IMR-90 (cell line): ENCODE measurements at regions not wholly inside any gene's neighbourhood (a gene's known extent, or its start where the extent isn't known, plus 50 kb on each side); places are given as distances from the start of the nearest gene placed in this dataset.

Experiments used
- ATAC-seq: fragments of 200-7000 bp; cut with Tn5 transposase; 2 replicates; pipeline ENCODE4 v1.9.1; 2020; ENCODE audit warnings: low read depth, mild to moderate bottlenecking, moderate library complexity
- BruUV-seq: library from RNA; stranded (reverse); fragments of 400-500 nt; replicated peaks from 2 replicates; lab custom pipeline; 2021; lab: Mats Ljungman, UMichigan
- CTCF ChIA-PET: fragments of 300-600 bp; formaldehyde crosslinking; extraction: SDS; loops from one replicate; lab custom pipeline; 2021; ENCODE audit warnings: antibody characterized with exemption; lab: Yijun Ruan, JAX
- POLR2A ChIA-PET: fragments of 300-600 bp; sonication (Branson Sonifier 250); formaldehyde crosslinking; loops from one replicate; lab custom pipeline; 2022; ENCODE audit warnings: antibody characterized with exemption; ENCODE audit not compliant: unreplicated experiment; lab: Charles Lee
- DNase-seq: peaks from one replicate; pipeline ENCODE4 v3.0.0; 2013
- H2AFZ ChIP-seq: replicated peaks from 2 replicates; pipeline ENCODE3; 2013; ENCODE audit warnings: low read length, mild to moderate bottlenecking; ENCODE audit not compliant: poor library complexity
- H2AK5ac ChIP-seq: 2 replicates; pipeline ENCODE4 v1.6.1; 2013; ENCODE audit warnings: low read depth, low read length, inconsistent platforms
- H2AK9ac ChIP-seq: replicated peaks from 2 replicates; pipeline ENCODE3; 2013; ENCODE audit warnings: mild to moderate bottlenecking, low read depth, low read length, moderate library complexity; ENCODE audit not compliant: poor library complexity
- H2BK120ac ChIP-seq: 2 replicates; pipeline ENCODE4 v1.6.1; 2013; ENCODE audit warnings: low read depth, low read length, inconsistent platforms
- H2BK15ac ChIP-seq: 3 replicates; pipeline ENCODE4 v1.6.1; 2013; ENCODE audit warnings: low read depth, low read length, inconsistent platforms
- H2BK20ac ChIP-seq: 2 replicates; pipeline ENCODE4 v1.6.1; 2013; ENCODE audit warnings: low read depth, mild to moderate bottlenecking, inconsistent platforms, low read length, moderate library complexity
- H2BK5ac ChIP-seq: 2 replicates; pipeline ENCODE4 v1.6.1; 2013; ENCODE audit warnings: mild to moderate bottlenecking, low read depth, low read length, inconsistent platforms; ENCODE audit not compliant: poor library complexity, severe bottlenecking
- H3K14ac ChIP-seq: replicated peaks from 2 replicates; pipeline ENCODE4 v1.6.1; 2013; ENCODE audit warnings: low read depth, low read length, inconsistent platforms
- H3K18ac ChIP-seq: 2 replicates; pipeline ENCODE4 v1.6.1; 2013; ENCODE audit warnings: low read depth, low read length, control low read depth
- H3K23ac ChIP-seq: 2 replicates; pipeline ENCODE4 v1.6.1; 2013; ENCODE audit warnings: low read depth, low read length, inconsistent platforms
- H3K27ac ChIP-seq: 2 replicates; pipeline ENCODE4 v1.5.1; 2013; ENCODE audit warnings: mild to moderate bottlenecking, control low read depth, low read length; ENCODE audit not compliant: insufficient read depth
- H3K27me3 ChIP-seq: 2 replicates; pipeline ENCODE4 v1.6.1; 2013; ENCODE audit warnings: low read length; ENCODE audit not compliant: control insufficient read depth, insufficient read depth
- H3K36me3 ChIP-seq: 2 replicates; pipeline ENCODE4 v1.6.1; 2013; ENCODE audit warnings: low read length, mixed read lengths; ENCODE audit not compliant: control insufficient read depth, insufficient read depth
- H3K4ac ChIP-seq: 2 replicates; pipeline ENCODE4 v1.6.1; 2013; ENCODE audit warnings: low read depth, low read length, inconsistent platforms
- H3K4me1 ChIP-seq: 2 replicates; pipeline ENCODE4 v1.6.1; 2013; ENCODE audit warnings: low read length, mixed read lengths; ENCODE audit not compliant: control insufficient read depth, insufficient read depth
- H3K4me2 ChIP-seq: 2 replicates; pipeline ENCODE4 v1.6.1; 2013; ENCODE audit warnings: low read depth, mild to moderate bottlenecking, control low read depth, low read length, moderate library complexity
- H3K4me3 ChIP-seq: 2 replicates; pipeline ENCODE4 v1.5.1; 2013; ENCODE audit warnings: low read depth, mild to moderate bottlenecking, control low read depth, low read length, moderate library complexity; ENCODE audit not compliant: insufficient read depth
- H3K56ac ChIP-seq: 2 replicates; pipeline ENCODE4 v1.6.1; 2013; ENCODE audit warnings: low read length, inconsistent platforms; ENCODE audit not compliant: insufficient read depth; ENCODE audit errors: extremely low read depth
- H3K79me1 ChIP-seq, 2 experiments: 2 replicates each; pipeline ENCODE4 v1.6.1; 2013; ENCODE audit warnings: low read length in 2 of 2, inconsistent platforms in 1 of 2, low read depth in 1 of 2
- H3K9ac ChIP-seq: 2 replicates; pipeline ENCODE4 v1.6.1; 2013; ENCODE audit warnings: low read depth, low read length, control low read depth
- H3K9me1 ChIP-seq: 2 replicates; pipeline ENCODE4 v1.6.1; 2013; ENCODE audit warnings: low read length, inconsistent platforms; ENCODE audit not compliant: insufficient read depth
- H3K9me3 ChIP-seq: 2 replicates; pipeline ENCODE4 v1.6.1; 2013; ENCODE audit warnings: low read length; ENCODE audit not compliant: control insufficient read depth, insufficient read depth
- H4K20me1 ChIP-seq: 2 replicates; pipeline ENCODE4 v1.6.1; 2013; ENCODE audit warnings: low read length, inconsistent platforms; ENCODE audit not compliant: insufficient read depth
- H4K5ac ChIP-seq: 2 replicates; pipeline ENCODE4 v1.6.1; 2013; ENCODE audit warnings: mild to moderate bottlenecking, low read depth, low read length, control low read depth
- H4K8ac ChIP-seq, 2 experiments: 2 replicates each; pipeline ENCODE4 v1.6.1; 2013; ENCODE audit warnings: low read depth in 2 of 2, low read length in 2 of 2, control low read depth in 1 of 2, inconsistent platforms in 1 of 2
- H4K91ac ChIP-seq: 2 replicates; pipeline ENCODE4 v1.6.1; 2013; ENCODE audit warnings: low read depth, low read length, inconsistent platforms; ENCODE audit not compliant: insufficient read depth
- CEBPB ChIP-seq: IDR thresholded peaks from 2 replicates; pipeline ENCODE4 v1.6.1; 2012; ENCODE audit warnings: low read depth, low read length, improper control_type of control experiment
- CHD1 ChIP-seq: IDR thresholded peaks from 2 replicates; pipeline ENCODE4 v1.6.1; 2012; ENCODE audit warnings: low read depth, low read length, improper control_type of control experiment
- MAFK ChIP-seq: IDR thresholded peaks from 2 replicates; pipeline ENCODE4 v1.6.1; 2012; ENCODE audit warnings: low read depth, low read length, improper control_type of control experiment
- MXI1 ChIP-seq: IDR thresholded peaks from 2 replicates; pipeline ENCODE4 v1.6.1; 2012; ENCODE audit warnings: low read depth, mild to moderate bottlenecking, low read length, moderate library complexity, borderline replicate concordance
- RAD21 ChIP-seq: IDR thresholded peaks from 2 replicates; pipeline ENCODE4 v1.6.1; 2012; ENCODE audit warnings: low read length, improper control_type of control experiment
- RCOR1 ChIP-seq: IDR thresholded peaks from 2 replicates; pipeline ENCODE4 v1.6.1; 2012; ENCODE audit warnings: mild to moderate bottlenecking, low read length, improper control_type of control experiment; ENCODE audit not compliant: insufficient replicate concordance
- RFX5 ChIP-seq: IDR thresholded peaks from 2 replicates; pipeline ENCODE4 v1.8.0; 2012; ENCODE audit warnings: low read depth, mild to moderate bottlenecking, low read length, moderate library complexity
- WGBS, 2 experiments: methylation state at CpG; one replicate each; pipeline versions ENCODE4 v1.1.5 to v1.1.7; 2013; ENCODE audit warnings: missing lambda C conversion rate in 2 of 2; ENCODE audit not compliant: insufficient read length in 1 of 2; ENCODE audit errors: extremely low coverage in 2 of 2; 5-methylcytosine and 5-hydroxymethylcytosine counted together
- dilution Hi-C: fragments of 300-500 bp; cut with HindIII; formaldehyde crosslinking; loops from one replicate; pipeline ENCODE4 v1.14.3; 2018; ENCODE audit warnings: low sequenced_read_pairs; ENCODE audit not compliant: unreplicated experiment
- in situ Hi-C: fragments of 300-500 bp; cut with MboI; formaldehyde crosslinking; loops from 3 replicates; pipeline ENCODE4 v1.14.3; 2019; ENCODE audit warnings: low sequenced_read_pairs, inconsistent platforms, mixed read lengths
- intact Hi-C: fragments of 100-400 bp; cut with micrococcal nuclease; formaldehyde crosslinking; loops from 2 replicates; pipeline ENCODE4 v1.10.0; 2022

GRCh38 chr15:39134282-39134681 lies 446.6 kb upstream of the THBS1 start:
- Histone ChIP-seq H2BK120ac (peak overlapping the region; percentile 64), H3K23ac (0 out of 2 replicates have a peak overlapping the region, but pooled peaks have one; percentile 34), H3K4me2 (no peak overlapping the region), H2AK9ac (no peak overlapping the region), H3K9me1 (peaks cover 31% of the 10 kb centered on the region), H3K4me3 (no peak overlapping the region), H4K91ac (peak overlapping the region; percentile 64; the same call in 1 of the 2 replicates), H3K56ac (no peak overlapping the region), H3K14ac (peak overlapping the region; percentile 66), H2AFZ (no peak overlapping the region), H2AK5ac (peak overlapping the region; percentile 80), H3K27me3 (no peaks in the 10 kb centered on the region), H3K18ac (peak overlapping the region; percentile 87; the same call in 1 of the 2 replicates), H3K9ac (no peak overlapping the region), H3K4ac (peak overlapping the region; percentile 77), H3K4me1 (peaks cover 36% of the 10 kb centered on the region), H4K8ac (peak overlapping the region; percentile 24 to 70; a peak in 3 of 4 replicates), H4K20me1 (no peaks in the 10 kb centered on the region), H3K27ac (no peak overlapping the region), H3K79me1 (peaks cover 0 to 31% of the 10 kb centered on the region in 2 experiments; a peak in 3 of 4 replicates), H3K9me3 (no peaks in the 10 kb centered on the region), H2BK5ac (no peak overlapping the region), H3K36me3 (no peaks in the 10 kb centered on the region), H2BK20ac (peak overlapping the region; percentile 84), H2BK15ac (peak overlapping the region; percentile 94), H4K5ac (peak overlapping the region; percentile 90; the same call in 1 of the 2 replicates)
- ChIA-PET POLR2A (no interaction called here), CTCF (interaction anchor here (0.6 kb wide), 1 partner anchor 45 kb away, joined by 3 read pairs; no protein-coding TSS in a partner anchor)
- TF ChIP-seq CHD1 (no peak), RFX5 (no peak), RAD21 (no peak), MXI1 (no peak), CEBPB (no peak), MAFK (peak; percentile 69), RCOR1 (no peak)
- DNase-seq = no peak
- no peak for ATAC-seq
- no CpG with 5 or more reads among the region's 1 CpG for WGBS, 2 experiments
- BruUV-seq = no TSS peak
- dilution Hi-C loops = no loop called here
- in situ Hi-C loops = no loop called here
- intact Hi-C loops = no loop called here
